ENCODE measurements at regions not wholly inside any gene's neighbourhood (a gene's known extent, or its start where the extent isn't known, plus 50 kb on each side); places are given as distances from the start of the nearest gene placed in this dataset.

GRCh38 chr3:78421247-78421966, 1346.4 kb downstream of the ROBO1 start:
- no peak for DNase-seq (ENCODE audit: low spot score)

- no peak for DNase-seq (ENCODE audit: low spot score)
These were observed 1343.1 kb downstream of the ROBO1 start for GRCh38 chr3:78424656-78425055.

GRCh38 chr3:78426454-78426853, 1341.3 kb downstream of the ROBO1 start:
- no peak for DNase-seq (ENCODE audit: low spot score)

GRCh38 chr3:78427303-78427702, 1340.5 kb downstream of the ROBO1 start:
- no peak for DNase-seq (ENCODE audit: low spot score)

GRCh38 chr3:78430741-78431140, 1337.1 kb downstream of the ROBO1 start:
- no peak for DNase-seq (ENCODE audit: low spot score)

GRCh38 chr3:78434801-78435200, 1333.0 kb downstream of the ROBO1 start:
- DNase-seq (ENCODE audit: low spot score) = no peak

GRCh38 chr3:78455166-78455565, 1312.6 kb downstream of the ROBO1 start:
- DNase-seq (ENCODE audit: low spot score) = no peak

GRCh38 chr3:78455712-78456433, 1311.9 kb downstream of the ROBO1 start:
- no peak for DNase-seq (ENCODE audit: low spot score)

- no peak for DNase-seq (ENCODE audit: low spot score)
These were observed 1308.0 kb downstream of the ROBO1 start for GRCh38 chr3:78459796-78460195.

GRCh38 chr3:78462021-78462420, 1305.8 kb downstream of the ROBO1 start:
- no peak for DNase-seq (ENCODE audit: low spot score)

GRCh38 chr3:78476076-78476475, 1291.7 kb downstream of the ROBO1 start:
- no peak for DNase-seq (ENCODE audit: low spot score)

- DNase-seq (ENCODE audit: low spot score) = no peak
These were observed 1286.7 kb downstream of the ROBO1 start for GRCh38 chr3:78481050-78481449.

- DNase-seq (ENCODE audit: low spot score) = no peak
These were observed 1284.7 kb downstream of the ROBO1 start for GRCh38 chr3:78483090-78483489.

GRCh38 chr3:78494851-78495250, 1272.9 kb downstream of the ROBO1 start:
- DNase-seq (ENCODE audit: low spot score) = no peak

- no peak for DNase-seq (ENCODE audit: low spot score)
These were observed 1272.5 kb downstream of the ROBO1 start for GRCh38 chr3:78495301-78495700.

- DNase-seq (ENCODE audit: low spot score) = no peak
These were observed 1271.3 kb downstream of the ROBO1 start for GRCh38 chr3:78496501-78496900.

GRCh38 chr3:78497021-78497420, 1270.8 kb downstream of the ROBO1 start:
- no peak for DNase-seq (ENCODE audit: low spot score)

GRCh38 chr3:78497767-78498166, 1270.0 kb downstream of the ROBO1 start:
- no peak for DNase-seq (ENCODE audit: low spot score)

GRCh38 chr3:78506061-78506460, 1261.7 kb downstream of the ROBO1 start:
- no peak for DNase-seq (ENCODE audit: low spot score)

- no peak for DNase-seq (ENCODE audit: low spot score)
These were observed 1261.1 kb downstream of the ROBO1 start for GRCh38 chr3:78506581-78507195.

- DNase-seq (ENCODE audit: low spot score) = no peak
These were observed 1260.4 kb downstream of the ROBO1 start for GRCh38 chr3:78507196-78507984.

- no peak for DNase-seq (ENCODE audit: low spot score)
These were observed 1256.0 kb downstream of the ROBO1 start for GRCh38 chr3:78511840-78512239.

Data from left forelimb (tissue), 1 donor.